Activated CD4-positive, CD25-positive, alpha-beta regulatory T cell treated with anti-CD3 and anti-CD28 coated beads, Interleukin-2, amount 50 U/mL, for 72 hours (primary cell): ENCODE measurements at regions not wholly inside any gene's neighbourhood (a gene's known extent, or its start where the extent isn't known, plus 50 kb on each side); places are given as distances from the start of the nearest gene placed in this dataset.

Experiments used
- DNase-seq: peaks from one replicate; pipeline ENCODE4 v3.0.0; 2021

DNA sequence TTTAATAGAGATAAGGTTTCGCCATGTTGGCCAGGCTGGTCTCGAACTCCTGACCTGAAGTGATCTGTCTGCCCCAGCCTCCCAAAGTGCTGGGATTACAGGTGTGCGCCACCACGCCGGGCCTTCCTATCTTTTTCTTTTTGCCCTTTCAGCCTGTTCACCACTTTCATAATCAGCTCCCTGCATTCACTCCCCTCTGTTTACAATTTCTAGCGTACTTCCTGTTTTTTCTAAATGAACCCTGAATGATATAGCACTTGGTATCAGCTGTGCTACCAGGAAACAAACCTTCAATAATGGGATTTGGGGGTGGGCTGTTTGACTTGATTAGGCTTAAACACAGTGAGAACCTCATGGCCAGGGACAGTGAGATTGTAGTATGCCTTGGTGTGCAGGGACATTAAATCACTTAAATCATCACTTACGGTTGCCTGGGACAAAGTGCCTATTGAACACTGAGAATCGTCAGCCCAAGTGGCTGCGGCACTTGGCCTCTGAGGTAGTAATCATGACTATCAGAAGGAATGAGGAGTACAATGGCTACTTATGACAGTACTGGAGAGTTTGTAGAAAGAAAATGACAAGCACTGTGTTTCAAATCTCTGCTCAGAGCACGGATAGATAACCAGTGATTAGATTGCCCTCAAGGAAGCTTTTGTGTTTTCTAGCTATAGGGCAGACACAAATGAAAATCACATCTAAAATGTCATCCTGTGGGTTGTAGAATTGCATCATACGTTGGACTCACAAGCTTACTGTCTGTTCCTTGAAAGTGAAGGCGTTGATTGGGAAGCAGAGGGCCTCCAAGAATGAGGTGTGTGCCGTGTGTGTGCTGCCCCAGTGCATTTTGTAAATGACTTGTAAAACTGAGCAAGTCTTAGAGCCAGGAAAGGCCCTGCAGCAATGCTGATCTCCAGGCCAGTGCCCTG lies 661.8 kb downstream of the MATN1 start:
- DNase-seq, result no peak

DNA sequence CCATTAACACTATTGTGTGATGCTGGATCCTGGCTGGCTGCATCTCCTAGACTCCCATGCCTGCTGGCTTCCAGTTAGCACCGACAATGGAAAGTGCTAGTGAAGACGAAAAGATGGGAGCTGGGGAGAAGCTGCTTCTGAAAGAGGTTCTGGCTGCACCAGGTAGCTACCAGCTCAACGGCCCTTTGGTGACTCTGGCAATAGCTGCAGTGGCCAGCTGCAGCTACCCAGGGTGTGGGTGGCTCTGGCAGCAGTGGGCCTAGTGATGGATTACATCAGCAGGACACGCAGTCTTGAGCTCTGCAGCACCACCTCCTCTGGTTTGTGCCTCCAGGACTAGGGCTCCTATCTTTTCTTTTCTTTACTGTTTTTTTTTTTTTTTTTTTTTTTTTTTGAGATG lies 662.6 kb downstream of the MATN1 start:
- no peak for DNase-seq

DNA sequence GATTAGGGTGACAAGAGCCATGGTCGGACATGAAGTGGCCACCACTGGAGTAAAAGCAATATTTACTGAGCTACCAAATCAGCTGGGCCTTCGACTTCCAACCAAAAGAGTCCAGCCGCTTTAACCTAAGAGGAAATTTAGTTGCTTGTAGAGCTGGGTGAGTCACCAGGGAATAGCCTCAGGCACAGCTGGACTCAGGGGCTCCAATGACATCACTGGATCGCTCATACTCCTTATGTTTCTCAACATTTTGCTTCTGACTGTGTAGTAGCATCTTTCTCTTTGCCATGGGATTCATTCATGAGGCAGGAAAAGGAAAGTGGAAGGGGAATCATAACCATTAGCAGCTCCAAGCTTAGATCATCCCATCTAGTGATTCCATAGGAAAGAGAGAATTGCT lies 664.4 kb downstream of the MATN1 start:
- DNase-seq, result no peak

DNA sequence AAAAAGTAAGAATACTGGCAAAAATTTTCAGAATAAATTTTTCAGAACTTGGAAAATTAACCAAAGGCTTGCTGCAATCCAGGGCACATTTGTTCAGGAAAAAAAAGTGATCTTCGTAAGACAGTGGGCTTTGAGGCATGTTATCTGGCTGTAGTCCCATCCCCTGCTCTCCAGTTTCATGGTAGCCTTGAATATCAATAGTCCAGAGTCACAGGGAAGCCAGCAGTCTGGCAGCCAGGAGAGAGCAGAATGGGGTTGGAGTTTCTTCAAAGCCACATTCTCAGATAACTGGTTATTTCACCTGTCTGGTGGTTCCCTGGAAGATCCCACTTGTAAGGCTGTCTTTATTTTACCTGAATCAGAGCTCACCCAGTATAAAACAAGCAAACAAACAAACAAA lies 669.3 kb downstream of the MATN1 start:
- DNase-seq, result no peak

DNA sequence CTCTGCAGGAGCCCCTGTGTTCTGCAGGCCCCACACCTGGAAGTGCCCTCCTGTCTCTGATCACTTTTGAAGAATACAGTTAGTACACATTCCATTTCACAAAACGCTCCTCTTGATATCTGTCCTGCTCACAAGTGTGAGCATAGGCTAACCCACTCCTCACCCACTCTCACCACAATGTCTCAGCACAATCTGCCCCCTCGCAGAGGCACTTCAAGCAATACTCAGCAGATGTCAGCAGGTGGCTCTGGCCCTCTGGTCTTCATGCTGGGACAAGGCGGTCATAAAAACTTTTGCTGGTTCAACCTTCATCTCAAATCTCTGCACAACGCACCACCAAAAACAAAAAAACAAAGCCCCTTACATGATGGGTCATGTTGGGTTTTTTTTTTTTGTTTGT lies 671.2 kb downstream of the MATN1 start:
- DNase-seq, result no peak

DNA sequence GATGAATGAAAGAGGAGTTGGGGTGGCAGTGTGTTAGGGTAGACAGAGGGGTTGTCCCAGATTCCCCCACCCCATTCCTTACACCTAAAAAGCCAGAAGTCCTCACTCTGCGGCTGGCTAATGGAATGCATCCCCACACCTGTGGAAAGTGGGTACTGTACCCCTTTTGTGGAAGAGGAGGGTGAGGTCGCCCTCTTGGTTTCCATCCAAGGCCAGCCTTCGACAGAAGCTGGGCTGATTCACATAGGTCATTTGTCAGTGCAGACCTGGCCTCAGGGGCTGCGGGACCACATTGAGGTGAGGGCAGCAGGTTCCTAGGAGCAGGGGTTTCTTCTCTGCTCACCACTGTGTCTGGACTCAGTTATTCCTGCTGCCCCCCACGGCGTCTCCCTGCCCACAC lies 671.6 kb downstream of the MATN1 start:
- no peak for DNase-seq

DNA sequence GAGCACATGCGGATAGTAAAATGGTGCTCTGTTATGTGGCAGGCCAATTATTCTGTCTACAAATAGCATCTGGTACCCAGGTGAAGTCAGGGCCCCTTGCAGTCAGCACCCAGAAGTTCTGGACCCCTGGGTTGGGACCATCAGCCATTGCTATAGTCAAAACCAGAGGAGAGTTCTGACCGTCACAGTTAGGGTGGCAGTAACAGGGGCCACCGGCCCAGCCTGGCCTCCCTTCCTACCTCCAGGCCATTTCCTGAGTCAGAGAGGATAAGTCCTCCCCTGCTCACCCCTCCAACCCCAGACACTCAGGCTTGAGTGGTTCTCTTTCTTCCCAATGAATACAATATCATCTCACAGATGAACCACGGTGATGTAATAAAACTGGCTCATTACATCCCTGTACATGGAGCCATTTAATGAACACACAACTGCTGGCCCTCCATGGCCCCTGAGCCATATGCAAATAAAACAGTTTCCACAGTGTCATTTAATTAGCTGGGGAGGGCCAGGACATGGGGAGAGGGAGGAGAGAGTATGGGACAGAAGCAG lies 673.6 kb downstream of the MATN1 start:
- DNase-seq, result no peak

DNA sequence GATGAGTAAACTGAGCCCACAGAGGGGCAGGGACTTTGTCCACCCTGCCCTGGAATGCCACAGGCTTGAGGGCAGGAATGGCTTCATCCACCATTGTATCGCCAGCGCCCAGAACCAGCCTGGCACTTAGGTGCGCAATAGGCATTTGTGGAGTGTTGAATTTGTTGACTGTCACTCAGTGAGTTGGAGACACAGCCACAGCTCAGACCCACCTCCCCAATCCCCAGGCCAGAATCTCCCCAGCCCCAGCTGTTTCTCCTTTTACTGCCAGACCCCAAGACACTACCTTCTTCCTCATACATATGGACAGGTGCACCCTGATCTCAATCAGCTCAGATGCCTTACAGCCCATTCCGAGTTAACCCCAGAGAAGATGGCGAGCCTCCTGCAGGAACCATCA lies 674.5 kb downstream of the MATN1 start:
- DNase-seq, result no peak

DNA sequence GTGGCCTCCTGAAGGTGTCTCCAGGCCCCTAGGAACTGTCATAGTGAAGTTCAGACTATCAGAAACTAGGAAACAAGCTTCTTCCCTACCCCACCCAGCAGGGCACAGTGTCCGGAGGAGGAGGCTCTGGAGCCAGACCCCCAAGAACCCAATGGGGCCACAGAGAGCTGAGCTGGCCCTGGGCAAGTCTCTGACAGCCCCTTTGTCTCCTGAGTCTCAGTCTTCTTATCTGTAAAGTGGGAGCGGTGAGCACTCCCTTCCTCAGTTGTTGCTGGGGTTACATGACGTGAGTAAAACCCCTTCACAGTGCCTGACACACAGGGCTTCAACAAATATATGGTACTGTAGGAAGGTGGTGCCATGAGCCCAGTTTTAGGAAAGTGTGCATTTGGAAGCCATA lies 675.8 kb downstream of the MATN1 start:
- DNase-seq, result no peak

DNA sequence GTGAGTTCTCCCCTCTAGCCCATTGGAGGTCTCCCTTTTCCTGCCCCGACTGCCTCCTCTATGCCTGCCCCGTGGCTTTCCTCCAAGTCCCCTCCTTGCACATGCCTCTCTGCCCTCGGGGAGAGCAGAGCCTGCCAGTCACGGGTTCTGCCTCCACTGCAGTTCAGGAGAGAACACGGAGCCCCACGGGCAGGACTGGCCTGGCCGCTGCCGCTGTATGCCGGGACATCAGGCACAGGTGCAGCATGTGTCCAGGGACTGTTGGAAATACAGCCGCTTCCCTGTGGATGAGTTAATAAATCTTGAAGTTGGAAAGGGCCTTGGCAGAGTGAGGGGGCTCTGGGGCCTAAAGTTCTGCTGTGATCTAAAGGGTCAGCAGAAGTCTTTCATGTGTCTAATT lies 676.6 kb downstream of the MATN1 start:
- no peak for DNase-seq

DNA sequence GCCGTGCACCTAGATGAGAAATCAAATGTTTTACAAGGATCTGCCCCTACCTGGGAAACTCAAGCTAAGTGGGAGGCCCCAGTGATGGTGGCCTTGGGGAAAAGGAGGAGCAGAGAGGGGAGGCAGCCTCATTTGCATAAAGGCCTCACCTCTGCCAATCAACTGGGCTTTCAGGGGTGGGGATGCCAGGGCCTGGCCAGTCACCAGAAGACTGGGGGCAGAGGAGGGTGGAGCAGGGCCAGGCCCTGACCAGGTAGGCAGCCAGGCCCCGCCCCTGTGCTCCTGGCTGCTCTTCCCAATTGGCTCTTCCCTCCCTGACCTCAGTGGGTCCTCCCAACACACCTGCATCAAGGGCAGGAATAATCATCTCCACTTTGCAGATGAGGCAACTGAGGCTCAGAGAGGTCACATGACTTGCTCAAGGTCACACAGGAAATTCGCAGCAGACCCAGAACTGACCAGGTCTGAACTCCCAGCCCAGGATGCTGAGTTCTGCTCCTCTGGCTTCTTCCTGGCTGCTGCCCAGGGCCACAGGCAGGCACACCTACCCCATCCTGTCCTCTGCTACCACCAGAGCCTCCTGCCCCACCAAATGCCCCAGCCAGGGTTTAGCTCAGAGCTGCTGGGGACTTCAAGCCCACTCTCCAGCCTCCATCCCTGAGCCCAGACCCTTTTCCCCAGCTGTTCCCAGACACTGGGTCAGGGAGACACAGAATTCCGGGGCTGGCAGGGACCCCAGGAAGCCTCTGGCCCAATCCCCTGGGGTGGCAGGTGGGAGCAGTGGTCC lies 677.9 kb downstream of the MATN1 start:
- DNase-seq, result no peak

DNA sequence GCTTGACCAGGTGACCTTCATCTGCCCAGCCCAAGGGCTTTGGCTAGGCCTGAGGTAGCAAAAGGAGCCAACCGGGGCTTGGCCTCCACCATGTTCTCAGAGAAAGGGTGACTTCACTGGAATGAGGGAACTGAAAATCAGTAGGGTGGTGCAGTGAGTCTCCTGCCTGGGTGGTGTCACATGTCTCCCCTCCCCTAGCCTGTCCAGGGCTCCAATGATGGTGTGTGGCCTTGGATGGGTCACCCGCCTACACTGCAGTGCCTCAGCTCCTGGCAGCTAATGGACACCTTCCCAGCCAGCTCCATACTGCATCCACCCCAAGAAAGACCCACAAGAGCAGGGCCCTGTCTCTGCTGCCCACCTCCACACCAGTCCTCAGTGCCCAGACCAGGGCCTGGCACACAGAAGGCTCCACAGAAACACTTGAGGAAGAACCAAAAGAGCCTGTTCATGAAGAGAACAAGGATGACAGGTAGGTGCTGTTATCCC lies 678.7 kb downstream of the MATN1 start:
- no peak for DNase-seq

DNA sequence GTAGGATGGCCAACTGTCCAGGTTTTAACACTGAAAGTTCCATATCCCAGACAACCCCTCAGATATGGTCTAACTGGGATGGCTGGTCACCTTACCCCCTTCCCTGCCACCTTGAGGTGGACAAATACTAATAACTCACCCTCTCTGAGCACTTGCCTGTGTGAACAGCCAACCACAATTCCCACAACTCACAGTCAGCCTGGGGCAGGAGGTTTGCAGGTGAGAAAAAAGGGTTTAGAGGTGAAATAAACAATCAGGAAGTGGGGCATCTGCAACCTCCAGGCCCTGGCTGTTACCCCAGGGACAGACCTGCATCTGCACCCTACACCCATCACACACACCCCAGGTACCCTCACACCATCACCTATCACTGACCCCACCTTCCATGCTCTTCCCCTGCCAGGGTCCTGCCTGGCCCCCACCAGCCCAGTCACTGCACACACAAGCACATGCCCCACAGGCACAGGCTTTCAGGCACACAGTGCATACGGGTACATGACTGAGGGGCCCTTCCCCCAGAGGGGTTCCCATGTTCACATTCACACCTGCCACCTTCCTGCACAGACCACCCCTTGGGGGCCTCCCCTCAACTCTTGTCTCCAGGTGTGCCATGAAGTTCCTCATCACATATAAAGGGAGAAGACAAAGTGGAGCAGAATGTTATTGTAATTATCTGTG lies 679.5 kb downstream of the MATN1 start:
- no peak for DNase-seq

DNA sequence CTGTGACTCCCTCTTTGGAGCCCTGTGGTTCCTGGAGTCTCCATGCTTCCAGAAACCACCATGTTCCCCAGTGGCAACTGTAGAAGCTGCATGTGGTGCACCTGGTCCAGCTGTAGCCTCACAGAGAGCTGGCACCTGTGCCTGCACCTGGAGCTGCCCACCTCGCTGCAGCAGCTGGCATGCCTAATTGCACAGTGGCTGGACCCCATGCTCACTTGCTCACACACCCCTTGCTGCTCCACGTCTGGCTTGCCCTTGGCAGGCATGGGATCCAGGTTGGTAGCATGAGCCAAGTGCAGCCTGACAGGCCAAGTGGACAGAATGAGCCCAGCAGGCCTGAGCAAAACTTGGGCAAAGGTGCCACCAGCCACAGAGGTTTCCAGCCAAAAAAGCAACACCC lies 680.1 kb downstream of the MATN1 start:
- DNase-seq, result no peak

DNA sequence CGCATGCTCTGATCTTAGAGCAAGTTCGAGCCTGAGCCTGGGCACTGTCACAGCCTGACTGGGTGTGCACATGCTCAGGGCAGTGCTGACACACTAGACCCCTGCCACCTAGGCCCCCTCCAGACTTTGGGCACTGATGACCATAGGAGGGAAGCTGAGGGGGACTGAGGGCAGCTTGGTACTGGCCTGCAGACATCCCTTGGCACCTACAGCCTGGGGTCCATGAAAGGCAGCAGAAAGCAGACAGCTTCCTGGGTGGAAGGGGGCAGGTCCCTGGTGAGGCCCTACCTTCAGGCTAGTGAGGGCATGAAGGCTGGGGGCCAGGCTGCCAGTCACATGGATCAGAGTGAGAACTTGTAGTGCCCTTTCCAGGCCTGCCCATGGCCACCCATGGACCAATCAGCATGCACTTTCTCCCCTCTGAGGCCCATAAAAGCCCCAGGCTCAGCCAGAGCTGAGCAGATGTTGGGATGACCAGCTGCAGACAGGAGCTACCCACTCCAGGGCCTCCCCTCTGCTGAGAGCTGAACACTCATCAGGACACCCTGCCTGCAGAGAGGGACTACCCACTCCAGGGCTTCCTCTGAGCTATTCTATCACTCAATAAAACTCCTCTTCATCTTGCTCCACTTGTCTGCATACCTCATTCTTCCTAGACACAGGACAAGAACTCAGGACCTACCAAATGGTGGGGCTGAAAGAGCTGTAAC lies 680.8 kb downstream of the MATN1 start:
- DNase-seq, result no peak

DNA sequence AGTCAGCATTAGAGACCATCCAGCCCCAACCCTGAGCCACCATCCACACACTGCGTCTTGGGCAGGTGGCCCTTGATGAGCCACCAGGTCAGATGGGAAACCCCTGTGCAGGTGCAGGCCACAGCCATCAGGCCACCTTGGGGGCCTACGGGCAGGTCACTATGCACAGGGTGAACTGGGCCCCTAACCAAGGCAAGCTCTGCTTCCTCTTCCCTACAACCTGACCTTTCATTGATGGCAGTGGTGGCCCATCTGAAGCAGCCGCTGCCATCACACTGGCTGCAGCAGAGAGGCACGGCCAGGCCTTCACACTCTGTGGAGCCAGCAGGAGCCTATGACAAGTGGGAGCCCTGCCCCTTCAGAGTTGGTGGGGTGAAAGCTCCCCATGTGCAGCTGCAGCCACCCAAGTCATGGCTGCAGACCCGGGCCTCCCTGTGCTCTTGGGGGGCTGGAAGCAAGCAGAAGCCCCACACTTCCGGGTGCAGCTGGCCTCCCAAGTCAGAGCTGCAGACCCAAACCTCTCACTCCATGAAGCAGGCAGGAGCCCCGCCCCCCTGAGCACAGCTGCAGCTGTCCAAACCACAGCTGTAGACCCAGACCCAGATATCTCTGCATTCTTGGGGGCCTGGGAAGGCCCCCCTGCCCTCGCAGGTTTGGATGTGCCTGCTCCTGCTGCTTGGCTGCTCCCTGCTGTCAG lies 681.5 kb downstream of the MATN1 start:
- DNase-seq, result no peak

DNA sequence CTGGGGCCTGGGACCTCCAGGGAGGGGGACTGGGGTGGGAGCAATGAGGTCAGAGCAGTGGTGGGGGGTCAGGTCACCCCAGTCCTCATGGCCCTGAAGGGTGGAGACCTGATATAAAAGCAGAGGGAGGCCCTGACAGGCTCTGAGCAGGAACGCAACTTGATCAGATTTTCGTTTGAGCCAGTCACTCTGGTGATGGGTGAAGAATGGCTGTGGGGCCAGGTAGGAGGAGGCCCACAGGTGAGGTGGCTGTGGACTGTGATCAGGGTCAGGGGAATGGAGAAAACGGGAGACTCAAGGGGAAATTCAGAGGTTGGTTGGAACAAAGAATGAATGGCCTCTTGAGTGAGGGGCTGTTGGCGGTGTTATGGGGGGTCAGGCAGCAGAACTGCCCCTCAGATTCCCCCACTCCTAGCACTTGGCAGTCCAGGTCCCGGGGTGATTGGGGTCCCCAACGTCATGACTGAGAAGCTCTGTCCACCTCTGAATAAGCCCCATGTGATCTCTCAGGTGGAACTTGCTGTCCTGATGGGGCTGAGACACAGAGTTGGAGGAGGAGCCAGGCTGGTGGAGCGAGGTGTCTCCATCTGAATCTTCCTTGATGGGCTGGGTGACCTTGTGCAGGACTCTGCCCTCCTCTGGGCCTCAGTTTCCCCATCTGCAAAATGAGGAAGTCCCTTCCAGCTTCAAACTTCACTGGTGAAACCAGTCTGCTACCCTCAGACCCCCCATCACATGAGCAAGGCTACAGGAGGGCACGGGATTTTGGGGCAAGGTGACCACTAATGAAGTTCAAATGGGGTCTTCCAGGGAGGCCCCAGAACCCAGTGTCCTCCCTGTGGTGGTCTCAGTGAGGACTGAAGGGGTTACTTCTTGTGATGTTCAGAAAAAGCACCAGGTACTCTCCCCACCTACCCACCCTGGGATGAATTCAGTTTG lies 683.0 kb downstream of the MATN1 start:
- DNase-seq, result no peak

DNA sequence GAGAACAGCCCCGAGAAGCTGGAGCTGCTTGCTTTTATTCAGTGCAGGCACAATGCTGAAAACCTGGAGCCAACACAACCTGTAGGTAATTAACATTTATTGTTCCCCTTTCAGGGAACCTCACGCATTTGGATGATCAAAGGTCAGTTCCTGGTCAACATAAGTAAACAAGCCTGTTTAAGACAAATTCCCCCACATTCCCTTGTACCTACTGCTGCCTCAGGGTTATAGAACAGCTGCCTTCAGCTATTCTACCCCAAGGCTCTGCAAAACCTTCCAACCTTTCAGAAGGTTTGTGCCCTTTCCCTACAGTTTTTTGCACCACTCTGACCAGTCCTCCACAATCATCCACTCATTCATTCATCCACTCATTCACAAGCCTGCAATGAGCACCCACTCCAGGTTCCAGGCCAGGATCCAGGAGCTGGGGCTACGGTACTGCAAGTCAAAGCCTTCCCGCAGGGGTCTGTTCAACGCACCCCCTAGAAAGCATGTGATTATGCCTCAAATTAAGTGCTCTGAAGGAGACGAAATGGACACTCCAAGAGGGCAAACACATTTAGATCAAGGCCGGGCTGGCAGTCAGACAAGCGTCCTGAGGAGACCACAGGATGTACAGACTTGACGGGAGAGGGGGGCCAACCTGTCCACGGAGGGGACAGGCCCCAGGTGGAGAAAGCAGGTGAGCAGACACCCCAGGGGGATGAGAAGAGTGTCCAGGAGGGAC lies 683.9 kb downstream of the MATN1 start:
- no peak for DNase-seq

DNA sequence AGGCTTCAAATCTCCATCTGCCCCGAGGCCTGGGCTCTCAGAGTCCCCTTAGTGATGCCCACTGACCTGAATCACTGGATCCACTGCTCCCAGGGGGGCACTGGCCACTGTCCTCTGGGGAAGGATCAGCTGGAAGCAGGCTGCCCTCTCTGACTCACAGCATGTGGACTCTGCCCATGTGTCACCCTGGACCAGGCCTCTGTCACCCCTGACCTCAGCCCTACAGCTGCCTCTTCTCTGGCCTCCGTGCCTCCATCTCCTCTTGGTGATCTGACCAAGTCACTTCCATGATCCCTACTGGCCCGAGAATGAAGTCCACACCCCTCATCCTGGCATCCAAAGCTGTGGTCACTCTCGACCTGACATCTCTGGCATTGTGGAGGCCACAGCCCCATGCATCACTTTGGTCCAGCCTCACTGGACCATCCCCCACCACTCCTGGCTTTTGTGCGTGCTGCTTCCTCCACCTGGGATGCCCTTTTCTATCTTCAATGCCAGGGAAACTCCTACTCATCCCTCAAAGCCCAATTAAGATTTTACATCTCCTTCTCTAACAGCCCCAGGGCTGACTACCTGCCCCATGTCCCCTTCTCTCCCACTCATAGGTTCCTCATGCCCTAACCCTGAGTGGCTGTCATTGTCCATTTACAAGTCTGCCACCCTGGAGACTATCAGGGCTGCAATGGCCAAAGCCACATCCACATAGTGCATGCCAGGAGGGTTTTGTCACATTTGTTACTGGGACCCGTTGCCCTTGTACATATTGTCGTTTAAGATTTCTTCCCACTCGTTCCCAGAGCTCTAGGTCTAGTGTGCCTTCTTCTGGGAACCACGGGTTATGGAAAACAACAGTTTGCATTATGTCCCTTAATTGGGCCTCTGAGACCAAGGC lies 685.0 kb downstream of the MATN1 start:
- DNase-seq, result no peak
